NCI-H446 (cell line): ENCODE measurements at regions not wholly inside any gene's neighbourhood (a gene's known extent, or its start where the extent isn't known, plus 50 kb on each side); places are given as distances from the start of the nearest gene placed in this dataset.
"Not testable (repeated sequence)": the region's sequence is repeated elsewhere in the genome, so short reads cannot be mapped to it uniquely, and the experiment has no call there.

Source experiments
- DNase-seq, 2 experiments: peaks; one replicate each; lab custom pipeline; 2025; lab: John Stamatoyannopoulos, UW

DNA sequence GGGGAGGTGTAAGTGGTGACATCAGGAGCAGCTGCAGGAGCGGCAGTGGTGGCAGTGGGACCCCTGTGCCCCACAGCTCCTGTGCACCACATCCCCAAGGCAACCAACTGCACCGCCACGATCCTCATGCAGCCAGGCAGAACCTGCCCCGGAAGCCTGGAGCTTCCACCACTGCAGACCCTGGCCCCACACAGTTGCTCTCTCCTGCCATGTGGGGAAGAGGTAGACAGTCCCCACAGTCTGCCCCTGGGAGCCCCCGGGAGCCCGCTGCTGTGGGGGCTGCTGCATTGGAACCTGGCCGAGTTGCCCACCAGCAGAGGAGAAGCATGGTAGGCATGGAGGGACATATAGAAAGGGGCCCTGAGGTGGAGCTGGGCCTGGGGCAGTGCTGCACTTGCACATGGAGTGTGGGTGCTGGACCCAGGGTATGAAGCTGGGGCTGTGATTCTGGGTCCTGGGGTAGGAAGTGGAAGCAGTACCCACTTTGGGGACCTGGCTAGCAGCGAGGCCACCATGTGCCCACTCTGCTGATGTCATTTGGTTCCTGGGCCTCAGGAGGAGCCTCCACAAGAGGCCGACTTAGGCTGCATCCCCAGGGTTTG, 623.3 kb upstream of the LRRTM4 start:
- DNase-seq = no peak

DNA sequence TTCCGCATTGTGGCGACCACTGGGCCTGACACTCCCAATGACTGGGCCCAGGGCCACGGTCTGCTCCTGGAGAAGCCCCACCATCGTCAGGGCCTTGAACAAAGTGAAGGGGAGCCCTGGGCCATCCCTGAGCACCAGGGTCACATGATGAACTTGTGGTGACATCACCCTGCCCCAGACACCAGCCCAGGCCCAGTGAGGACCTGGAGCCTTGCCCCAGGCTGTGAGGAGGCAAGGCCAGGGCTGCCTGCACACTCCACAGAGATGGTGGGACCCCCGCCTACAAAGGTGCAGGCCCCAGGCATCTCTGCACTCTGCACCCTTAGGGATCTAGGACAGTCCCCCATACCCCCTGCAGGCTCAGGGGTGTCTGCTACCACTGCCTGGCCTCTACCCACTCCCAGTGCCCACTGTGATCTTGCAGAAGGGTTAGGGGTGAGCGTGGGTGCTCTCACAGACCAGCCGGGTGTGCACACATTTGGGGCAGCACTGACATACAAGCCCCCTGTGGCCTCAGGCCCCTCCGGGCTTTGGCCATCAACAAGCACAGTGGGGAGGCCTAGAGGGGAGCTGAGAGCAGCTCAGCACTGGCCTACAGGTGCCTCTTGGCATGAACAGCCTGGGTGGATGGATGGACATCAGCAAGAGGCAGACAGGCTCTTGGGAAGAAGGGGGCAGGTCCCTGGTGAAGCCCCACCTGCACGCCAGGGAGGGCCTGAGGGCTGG, 624.0 kb upstream of the LRRTM4 start:
- DNase-seq = no peak

GRCh38 chr2:78147466-78147865, 625.3 kb upstream of the LRRTM4 start:
- DNase-seq = no peak

DNA sequence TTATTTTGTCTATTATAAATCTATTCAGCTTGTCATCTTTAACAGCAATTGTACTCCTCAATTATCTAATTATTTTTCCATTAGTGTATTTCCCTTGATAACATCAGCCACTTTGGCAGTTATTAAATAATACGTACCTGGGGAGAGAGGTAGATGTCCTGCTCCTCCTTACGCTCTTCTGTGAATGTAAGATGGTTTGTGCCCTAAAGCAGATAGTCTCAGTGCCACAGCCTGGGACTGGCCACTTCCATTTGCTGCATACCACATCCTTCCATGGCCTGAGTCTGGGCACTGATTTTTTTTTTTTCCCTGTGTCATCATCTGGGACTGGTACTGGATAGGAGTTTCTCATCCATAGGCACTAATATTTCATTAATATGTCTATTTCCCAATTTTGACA, 632.4 kb upstream of the LRRTM4 start:
- no peak for DNase-seq

DNA sequence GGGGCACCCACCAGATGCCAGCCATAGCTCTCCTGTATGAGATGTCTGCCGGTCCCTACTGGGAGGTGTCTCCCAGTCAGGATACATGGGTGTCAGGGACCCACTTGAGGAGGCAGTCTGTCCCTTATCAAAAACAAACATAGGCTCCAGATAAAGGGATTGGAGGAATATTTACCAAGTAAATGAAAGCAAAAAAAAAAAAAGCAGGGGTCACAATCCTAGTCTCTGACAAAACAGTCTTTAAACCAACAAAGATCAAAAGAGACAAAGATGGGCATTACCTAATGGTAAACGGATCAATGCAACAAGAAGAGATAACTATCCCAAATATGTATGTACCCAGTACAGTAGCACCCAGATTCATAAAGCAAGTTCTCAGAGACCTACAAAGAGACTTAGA, 640.0 kb upstream of the LRRTM4 start:
- no peak for DNase-seq

- not testable (repeated sequence) for DNase-seq
These were observed 650.0 kb upstream of the LRRTM4 start for GRCh38 chr2:78172157-78172556.

DNA sequence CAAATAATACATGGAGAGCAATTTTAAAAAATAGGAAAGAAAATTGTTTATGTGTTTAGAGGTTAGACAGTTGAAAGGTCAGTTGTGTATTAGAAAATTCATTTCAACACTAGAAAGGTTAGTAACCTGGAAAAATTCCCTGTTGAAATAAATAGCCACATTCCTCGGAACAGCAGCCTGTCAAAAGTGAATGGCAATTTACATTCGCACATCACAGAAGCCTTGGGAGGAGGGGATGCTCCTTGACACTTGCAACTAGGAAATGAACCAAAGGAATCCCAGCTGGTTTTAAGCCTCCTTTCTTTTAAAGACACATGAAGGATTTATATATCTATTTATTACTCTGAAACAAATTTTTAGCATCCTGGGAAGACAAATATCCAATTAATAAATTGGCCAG, 653.5 kb upstream of the LRRTM4 start:
- DNase-seq = no peak

DNA sequence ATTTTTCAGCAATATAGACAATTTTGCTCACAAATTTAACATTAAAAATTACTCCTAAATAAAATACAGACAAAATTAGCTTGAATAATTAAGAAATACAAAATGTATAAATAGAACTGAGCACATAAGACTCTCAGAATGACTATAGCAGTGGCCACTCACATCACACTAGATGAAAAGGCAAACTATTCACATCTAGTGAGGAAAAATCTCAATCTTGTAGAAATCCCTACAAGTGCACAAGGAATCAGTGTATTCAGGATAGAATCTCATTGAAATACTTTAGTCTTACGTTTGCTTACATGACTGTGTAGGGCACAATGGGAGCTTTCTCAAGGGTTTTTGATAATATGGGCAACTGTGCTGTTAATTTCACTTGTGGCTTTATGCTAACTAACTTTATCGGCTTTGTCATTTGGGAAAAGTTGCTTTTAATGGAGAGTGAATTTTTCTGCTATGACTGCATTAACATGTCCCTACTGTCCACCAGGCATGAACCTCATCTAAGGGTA, 678.9 kb upstream of the LRRTM4 start:
- DNase-seq = no peak

DNA sequence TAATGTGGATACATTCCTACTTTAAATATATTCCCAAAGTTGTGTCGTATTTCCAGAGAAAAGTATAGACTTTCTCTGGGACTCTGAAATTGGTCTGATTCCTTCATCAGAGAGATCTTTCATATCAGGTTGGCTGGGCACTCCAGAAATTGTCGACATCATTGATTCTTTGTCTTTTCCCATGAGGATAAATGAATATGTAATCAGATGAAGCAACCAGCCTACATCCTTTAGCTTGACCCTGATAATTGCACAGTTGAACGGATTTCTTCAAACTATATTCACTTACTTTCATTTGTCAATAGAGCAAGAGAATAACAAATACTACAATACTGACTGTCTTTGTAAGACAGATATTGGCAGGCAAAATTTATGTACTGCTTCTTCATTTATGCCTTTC, 680.2 kb upstream of the LRRTM4 start:
- DNase-seq = no peak

DNA sequence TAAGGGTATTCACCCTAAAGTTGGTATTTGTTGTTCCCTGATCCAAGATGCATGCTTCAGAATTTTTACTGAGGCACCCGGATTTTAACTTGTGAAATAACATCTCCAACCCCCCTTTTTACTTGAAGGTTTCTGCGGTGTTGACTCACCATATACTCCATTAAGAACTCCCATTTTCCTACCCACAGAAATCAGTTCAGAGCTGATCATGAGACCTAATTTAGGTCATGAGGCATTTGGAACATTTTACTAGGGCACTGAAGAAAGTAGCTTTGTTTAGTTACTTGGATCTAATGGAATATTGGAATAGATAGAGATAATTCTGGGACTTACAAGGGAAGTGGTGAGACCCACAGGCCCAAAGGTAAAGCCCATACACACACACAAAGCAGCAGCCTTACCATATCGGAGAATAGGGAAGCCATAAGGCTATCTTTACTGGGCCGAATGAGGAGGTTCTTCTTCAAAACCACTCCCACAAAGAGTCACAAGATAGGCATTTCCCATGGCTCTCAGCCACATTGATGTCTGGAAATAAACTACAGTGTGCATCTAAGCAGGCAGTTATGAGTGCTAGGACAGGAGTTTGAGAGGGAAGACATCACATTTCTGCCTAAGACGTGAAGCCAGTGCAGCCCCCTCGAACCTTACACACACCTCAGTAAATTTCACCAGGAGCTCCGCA, 681.0 kb upstream of the LRRTM4 start:
- DNase-seq = no peak

DNA sequence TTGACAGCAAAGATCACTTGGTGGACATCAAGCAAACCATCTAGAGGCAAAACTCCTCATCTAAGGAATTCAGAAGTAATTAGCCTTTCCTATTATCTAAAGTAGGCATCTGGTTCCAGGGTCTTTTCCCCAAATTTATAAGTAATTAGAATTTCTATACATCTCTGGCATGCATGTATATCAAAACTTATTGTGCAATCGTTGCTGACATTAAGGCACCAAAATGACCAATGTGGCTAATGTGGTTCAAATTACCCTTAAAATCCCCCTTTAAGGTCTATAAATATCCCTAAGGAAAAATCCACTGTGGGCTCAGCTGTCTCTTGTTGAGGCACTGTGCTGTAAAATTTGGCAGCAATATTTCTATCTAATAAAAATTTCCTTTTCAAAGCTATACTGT, 695.9 kb upstream of the LRRTM4 start:
- DNase-seq = no peak

DNA sequence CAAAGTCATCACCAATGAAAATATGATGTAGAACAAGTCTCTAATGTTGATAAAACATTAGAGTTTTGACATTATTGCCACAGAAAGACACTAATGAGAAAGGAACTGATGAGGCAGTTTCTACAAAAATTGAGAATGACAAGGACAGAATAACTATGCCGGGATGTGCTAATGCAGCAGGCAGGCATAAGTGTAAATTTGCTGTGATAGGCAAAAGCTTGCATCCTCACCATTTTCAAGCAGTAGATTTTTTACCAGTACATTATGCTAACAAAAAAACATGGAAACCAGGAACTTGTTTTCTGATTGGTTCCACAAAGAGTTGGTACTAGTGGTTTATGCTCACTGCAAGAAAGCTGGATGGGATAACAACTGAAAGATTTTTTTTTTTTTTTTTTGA, 715.5 kb upstream of the LRRTM4 start:
- no peak for DNase-seq

DNA sequence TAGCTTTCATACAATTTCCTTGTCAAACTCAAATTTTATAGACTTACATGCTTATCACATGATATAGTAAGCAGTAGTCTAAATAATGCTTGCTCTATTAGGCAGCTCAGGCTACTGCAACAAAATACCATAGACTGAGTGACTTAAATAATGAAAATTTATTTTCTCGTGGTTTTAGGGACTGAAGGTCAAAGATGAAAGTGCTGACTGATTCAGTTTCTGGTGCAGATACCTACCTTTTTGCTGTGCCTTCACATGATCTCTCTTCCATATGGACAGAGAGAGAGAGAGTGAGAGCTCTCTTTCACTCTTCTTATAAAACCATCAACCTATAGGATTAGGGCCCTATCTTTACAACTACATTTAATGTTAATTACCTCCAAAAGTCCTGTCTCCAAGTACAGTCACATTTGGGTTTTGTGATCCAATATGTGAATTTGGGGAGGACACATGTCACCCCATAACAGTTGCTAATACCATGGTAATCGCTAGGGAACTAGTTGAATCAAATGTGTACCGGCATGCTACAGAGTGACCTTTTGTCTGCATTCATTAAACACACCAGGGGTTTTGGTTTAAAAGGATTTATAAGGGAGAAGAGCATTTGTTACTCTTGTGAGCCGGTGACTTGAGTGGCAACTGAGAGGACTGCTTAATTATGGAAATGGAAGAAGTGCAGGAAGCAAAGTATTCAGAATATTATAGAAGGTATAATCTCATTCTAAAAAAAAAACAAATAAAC, 723.4 kb upstream of the LRRTM4 start:
- no peak for DNase-seq

GRCh38 chr2:78251708-78252107, 729.5 kb upstream of the LRRTM4 start:
- no peak for DNase-seq

- no peak for DNase-seq
These were observed 738.7 kb upstream of the LRRTM4 start for GRCh38 chr2:78260861-78261260.

- DNase-seq = no peak
These were observed 739.3 kb upstream of the LRRTM4 start for GRCh38 chr2:78261454-78261853.

DNA sequence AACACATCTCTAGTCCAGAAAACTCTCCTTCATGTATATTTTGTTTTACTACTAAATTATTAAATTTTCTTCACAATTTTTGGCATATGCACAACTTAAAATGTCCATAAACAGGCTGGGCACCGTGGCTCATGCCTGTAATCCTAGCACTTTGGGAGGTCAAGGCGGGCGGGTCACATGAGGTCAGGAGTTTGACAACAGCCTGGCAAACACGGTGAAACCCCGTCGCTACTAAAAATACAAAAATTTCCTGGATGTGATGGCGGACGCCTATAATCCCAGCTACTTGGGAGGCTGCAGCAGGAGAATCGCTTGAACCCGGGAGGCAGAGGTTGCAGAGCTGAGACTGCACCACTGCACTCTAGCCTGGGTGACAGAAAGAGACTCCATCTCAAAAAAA, 739.9 kb upstream of the LRRTM4 start:
- DNase-seq = not testable (repeated sequence)

DNA sequence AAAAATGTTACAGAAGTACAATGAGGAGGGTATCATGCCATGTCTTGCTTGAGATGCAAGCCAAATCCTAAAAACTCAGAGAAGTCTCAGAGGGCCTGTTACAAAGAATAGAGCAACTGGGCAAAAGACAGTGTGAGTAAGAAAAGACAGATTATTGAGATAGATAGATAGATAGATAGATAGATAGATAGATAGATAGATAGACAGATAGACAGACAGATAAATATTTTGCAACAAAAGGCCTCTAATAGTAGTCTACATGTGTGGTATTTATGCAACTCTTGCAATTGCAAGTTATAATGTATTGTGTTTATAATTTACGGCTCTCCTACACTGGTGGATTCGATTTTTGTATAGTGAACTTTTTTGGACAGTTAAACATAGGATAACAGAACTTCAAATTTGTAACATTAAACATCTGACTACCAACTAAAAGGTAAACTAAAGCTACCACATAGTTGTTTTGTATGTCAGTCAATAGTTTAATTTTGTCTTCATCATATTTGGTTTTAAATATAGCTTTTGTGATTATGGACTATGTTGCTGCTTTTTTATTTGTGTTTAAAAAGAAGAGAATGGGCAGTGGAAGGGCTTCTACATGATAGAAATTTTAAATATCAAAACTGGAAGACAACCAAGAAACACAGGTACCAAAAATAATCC, 740.7 kb upstream of the LRRTM4 start:
- no peak for DNase-seq

- DNase-seq = no peak
These were observed 741.4 kb upstream of the LRRTM4 start for GRCh38 chr2:78263571-78263970.

DNA sequence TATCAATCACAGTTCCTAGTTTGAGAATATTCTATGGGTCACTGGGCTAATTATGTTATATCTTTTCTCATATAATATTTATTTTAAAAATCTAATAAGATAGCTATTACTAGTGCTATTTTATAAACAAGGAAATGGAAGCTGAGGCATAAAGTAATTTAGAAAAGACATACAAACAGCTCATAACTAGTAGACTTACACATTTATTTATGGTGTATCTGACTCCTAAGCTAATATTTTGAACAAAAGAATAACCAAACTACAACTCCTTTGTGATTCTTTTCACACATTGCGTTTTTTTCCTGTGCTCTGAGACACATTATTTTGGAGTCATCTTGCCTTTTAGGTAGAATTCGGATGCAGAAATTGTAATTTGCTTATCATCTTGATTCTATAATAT, 742.0 kb upstream of the LRRTM4 start:
- no peak for DNase-seq

DNA sequence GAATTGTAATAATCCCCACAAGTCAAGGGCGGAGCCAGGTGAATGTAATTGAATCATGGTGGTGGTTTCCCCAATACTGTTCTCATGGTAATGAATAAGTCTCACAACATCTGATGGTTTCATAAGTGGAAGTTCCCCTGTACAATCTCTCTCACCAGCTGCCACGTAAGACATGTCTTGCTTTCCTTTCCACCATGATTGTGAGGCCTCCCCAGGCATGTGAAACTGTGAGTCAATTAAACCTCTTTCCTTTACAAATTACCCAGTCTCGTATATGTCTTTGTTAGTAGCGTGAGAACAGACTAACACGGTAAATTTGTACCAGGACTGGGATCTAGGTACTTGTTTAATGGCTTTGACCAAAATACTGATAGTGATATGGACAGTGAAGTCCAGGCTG, 744.3 kb upstream of the REG3G start:
- no peak for DNase-seq
